ENCODE measurements at regions not wholly inside any gene's neighbourhood (a gene's known extent, or its start where the extent isn't known, plus 50 kb on each side); places are given as distances from the start of the nearest gene placed in this dataset.

DNA sequence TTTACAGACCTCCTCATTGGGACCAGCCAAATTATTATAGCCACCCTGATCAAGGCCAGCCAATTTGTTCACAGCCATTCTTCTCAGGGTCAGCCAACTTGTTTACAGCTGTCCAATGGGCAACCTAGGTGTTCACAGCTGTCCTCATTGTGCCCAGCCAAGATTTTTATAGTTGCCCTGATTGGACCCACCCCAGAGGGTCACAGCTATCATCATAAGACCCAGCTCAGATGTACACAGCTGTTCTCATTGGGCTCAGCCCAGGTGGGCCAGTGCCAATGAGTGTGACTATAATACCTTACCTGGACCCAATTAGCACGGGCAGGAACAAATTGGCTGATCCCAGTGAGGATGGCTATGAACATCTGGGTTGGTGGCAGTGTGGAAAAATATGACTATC is 1151.8 kb downstream of the UQCRFS1 start:
- TF ChIP-seq, protein P1, sequence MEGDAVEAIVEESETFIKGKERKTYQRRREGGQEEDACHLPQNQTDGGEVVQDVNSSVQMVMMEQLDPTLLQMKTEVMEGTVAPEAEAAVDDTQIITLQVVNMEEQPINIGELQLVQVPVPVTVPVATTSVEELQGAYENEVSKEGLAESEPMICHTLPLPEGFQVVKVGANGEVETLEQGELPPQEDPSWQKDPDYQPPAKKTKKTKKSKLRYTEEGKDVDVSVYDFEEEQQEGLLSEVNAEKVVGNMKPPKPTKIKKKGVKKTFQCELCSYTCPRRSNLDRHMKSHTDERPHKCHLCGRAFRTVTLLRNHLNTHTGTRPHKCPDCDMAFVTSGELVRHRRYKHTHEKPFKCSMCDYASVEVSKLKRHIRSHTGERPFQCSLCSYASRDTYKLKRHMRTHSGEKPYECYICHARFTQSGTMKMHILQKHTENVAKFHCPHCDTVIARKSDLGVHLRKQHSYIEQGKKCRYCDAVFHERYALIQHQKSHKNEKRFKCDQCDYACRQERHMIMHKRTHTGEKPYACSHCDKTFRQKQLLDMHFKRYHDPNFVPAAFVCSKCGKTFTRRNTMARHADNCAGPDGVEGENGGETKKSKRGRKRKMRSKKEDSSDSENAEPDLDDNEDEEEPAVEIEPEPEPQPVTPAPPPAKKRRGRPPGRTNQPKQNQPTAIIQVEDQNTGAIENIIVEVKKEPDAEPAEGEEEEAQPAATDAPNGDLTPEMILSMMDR (conservative IDR thresholded peaks at IDR 0.05; ENCODE audit: low read length) = no peak
- TF ChIP-seq EZH2phosphoT487 (IDR thresholded peaks at IDR 0.05; ENCODE audit: borderline replicate concordance) = no peak

All from Loucy (cell line).